Breast epithelium (tissue), 3 donors: ENCODE measurements at regions not wholly inside any gene's neighbourhood (a gene's known extent, or its start where the extent isn't known, plus 50 kb on each side); places are given as distances from the start of the nearest gene placed in this dataset.

ENCODE experiments used
- POLR2A ChIP-seq: fragments of 450-650 bp; IDR thresholded peaks from one replicate; pipeline ENCODE4 v1.6.1; 2016; ENCODE audit warnings: antibody characterized with exemption, mild to moderate bottlenecking, moderate library complexity
- POLR2AphosphoS5 ChIP-seq, 3 donors: sonication (generic); formaldehyde crosslinking; IDR thresholded peaks; one replicate each; pipeline ENCODE4 v1.6.1; 2017; ENCODE audit warnings: antibody characterized with exemption in 3 of 3
- TF ChIP-seq, protein P1 (sequence below), 3 donors: fragments of 450-650 bp; IDR thresholded peaks; one replicate each; pipeline ENCODE4 v1.5.1; 2016 to 2017; ENCODE audit warnings: antibody characterized with exemption in 3 of 3, mild to moderate bottlenecking in 3 of 3, moderate library complexity in 3 of 3

DNA sequence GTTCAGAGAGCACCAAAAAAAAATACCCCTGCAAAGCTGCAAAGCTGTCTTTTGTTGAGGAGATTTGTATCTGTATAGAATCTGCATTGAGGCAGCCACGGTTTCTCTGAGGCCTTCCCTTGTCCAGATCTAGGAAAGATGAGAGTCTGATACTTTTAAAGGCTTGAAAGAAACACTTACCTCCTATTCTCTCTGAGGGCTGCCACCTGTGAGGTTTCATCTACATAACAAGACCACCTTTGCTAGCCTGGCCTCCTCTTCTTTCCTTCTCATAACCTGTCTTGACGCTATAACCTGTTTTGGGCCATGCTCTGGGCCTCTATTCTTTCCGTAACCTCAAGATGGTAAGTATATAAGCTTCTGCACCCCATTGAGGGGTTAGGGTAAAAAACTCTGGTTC, 779.6 kb upstream of the HTR2C start:
- TF ChIP-seq, protein P1, sequence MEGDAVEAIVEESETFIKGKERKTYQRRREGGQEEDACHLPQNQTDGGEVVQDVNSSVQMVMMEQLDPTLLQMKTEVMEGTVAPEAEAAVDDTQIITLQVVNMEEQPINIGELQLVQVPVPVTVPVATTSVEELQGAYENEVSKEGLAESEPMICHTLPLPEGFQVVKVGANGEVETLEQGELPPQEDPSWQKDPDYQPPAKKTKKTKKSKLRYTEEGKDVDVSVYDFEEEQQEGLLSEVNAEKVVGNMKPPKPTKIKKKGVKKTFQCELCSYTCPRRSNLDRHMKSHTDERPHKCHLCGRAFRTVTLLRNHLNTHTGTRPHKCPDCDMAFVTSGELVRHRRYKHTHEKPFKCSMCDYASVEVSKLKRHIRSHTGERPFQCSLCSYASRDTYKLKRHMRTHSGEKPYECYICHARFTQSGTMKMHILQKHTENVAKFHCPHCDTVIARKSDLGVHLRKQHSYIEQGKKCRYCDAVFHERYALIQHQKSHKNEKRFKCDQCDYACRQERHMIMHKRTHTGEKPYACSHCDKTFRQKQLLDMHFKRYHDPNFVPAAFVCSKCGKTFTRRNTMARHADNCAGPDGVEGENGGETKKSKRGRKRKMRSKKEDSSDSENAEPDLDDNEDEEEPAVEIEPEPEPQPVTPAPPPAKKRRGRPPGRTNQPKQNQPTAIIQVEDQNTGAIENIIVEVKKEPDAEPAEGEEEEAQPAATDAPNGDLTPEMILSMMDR (IDR thresholded peaks at IDR 0.05) = no peak
- TF ChIP-seq POLR2AphosphoS5 (IDR thresholded peaks at IDR 0.05) = no peak
- TF ChIP-seq POLR2A = no peak
